PFSK-1 (cell line): ENCODE measurements at regions not wholly inside any gene's neighbourhood (a gene's known extent, or its start where the extent isn't known, plus 50 kb on each side); places are given as distances from the start of the nearest gene placed in this dataset.

Experiments used
- FOXP2 ChIP-seq: optimal IDR thresholded peaks from 2 replicates; pipeline ENCODE3; 2011; ENCODE audit warnings: borderline replicate concordance, control low read depth, inconsistent platforms; ENCODE audit not compliant: insufficient read depth; ENCODE audit errors: extremely low read length, extremely low read depth
- POLR2AphosphoS5 ChIP-seq: IDR thresholded peaks from 2 replicates; pipeline ENCODE4 v1.6.1; 2012; ENCODE audit warnings: low read depth, mild to moderate bottlenecking, control low read depth, low read length, moderate library complexity
- SIN3A ChIP-seq: IDR thresholded peaks from 2 replicates; pipeline ENCODE4 v1.6.1; 2012; ENCODE audit warnings: mild to moderate bottlenecking, low read length, moderate library complexity, borderline replicate concordance; ENCODE audit not compliant: insufficient read depth
- TAF1 ChIP-seq: IDR thresholded peaks from 2 replicates; pipeline ENCODE4 v1.6.1; 2012; ENCODE audit warnings: low read length, control low read depth, borderline replicate concordance; ENCODE audit not compliant: insufficient read depth
- TF ChIP-seq, protein P1 (sequence below), 2 experiments: IDR thresholded peaks; 2 replicates each; pipeline versions ENCODE4 v1.6.1 to v1.8.0; 2011 to 2012; ENCODE audit warnings: low read depth in 2 of 2, low read length in 2 of 2, control low read depth in 1 of 2, inconsistent platforms in 1 of 2, mild to moderate bottlenecking in 1 of 2, moderate library complexity in 1 of 2; ENCODE audit not compliant: insufficient read depth in 1 of 2

DNA sequence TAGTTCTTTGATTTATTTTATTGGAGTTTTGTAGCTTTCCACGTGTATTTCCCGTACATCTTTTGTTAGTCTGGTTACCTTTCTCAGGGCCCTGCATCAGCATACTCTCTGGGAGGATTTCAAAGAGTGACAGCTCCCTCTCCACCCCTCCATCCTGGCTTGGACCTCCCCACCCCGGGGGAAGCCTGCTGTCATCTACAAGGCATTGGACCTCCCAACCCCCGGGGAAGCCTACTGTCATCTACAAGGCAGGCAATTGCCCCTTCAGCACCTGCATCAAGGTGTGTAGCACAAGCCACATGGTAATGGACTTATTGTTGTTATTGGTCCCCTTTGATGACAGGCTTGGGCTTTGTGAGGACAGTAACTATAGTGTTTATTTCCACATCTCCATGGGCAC is 390.1 kb downstream of the TCERG1L start:
- TF ChIP-seq TAF1 (no peak), SIN3A (no peak), FOXP2 (no peak), POLR2AphosphoS5 (no peak)
- TF ChIP-seq, protein P1, sequence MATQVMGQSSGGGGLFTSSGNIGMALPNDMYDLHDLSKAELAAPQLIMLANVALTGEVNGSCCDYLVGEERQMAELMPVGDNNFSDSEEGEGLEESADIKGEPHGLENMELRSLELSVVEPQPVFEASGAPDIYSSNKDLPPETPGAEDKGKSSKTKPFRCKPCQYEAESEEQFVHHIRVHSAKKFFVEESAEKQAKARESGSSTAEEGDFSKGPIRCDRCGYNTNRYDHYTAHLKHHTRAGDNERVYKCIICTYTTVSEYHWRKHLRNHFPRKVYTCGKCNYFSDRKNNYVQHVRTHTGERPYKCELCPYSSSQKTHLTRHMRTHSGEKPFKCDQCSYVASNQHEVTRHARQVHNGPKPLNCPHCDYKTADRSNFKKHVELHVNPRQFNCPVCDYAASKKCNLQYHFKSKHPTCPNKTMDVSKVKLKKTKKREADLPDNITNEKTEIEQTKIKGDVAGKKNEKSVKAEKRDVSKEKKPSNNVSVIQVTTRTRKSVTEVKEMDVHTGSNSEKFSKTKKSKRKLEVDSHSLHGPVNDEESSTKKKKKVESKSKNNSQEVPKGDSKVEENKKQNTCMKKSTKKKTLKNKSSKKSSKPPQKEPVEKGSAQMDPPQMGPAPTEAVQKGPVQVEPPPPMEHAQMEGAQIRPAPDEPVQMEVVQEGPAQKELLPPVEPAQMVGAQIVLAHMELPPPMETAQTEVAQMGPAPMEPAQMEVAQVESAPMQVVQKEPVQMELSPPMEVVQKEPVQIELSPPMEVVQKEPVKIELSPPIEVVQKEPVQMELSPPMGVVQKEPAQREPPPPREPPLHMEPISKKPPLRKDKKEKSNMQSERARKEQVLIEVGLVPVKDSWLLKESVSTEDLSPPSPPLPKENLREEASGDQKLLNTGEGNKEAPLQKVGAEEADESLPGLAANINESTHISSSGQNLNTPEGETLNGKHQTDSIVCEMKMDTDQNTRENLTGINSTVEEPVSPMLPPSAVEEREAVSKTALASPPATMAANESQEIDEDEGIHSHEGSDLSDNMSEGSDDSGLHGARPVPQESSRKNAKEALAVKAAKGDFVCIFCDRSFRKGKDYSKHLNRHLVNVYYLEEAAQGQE (IDR thresholded peaks at IDR 0.05; ENCODE audit: insufficient read depth in 1 of 2, low read depth in 2 of 2, low read length in 2 of 2): no peak

DNA sequence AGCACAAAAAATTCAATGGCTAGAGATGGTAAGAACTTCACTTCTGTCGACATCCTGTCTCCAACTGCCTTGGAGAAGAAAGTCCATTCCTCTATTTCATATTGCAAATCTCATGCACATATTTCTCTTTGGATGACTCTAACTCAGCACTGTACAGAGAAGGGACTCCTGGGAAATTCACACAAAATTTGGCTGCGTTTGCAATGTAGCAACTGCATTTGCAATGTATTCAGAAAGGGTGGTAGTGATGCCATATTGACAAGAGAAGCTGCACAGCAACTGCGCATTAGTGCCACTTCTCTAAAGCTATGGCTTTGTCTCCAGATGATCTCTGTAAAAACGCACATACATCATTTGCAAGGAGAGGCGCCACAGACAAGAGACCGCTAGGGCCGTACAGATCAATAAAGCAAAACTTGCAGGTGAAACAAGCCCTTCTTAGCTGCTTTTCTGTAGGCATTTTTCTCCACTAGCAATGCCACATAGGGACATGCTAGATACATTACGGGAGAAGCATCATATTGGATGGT is 389.5 kb downstream of the TCERG1L start:
- TF ChIP-seq, protein P1 (IDR thresholded peaks at IDR 0.05; ENCODE audit: insufficient read depth in 1 of 2, low read depth in 2 of 2, low read length in 2 of 2): no peak

DNA sequence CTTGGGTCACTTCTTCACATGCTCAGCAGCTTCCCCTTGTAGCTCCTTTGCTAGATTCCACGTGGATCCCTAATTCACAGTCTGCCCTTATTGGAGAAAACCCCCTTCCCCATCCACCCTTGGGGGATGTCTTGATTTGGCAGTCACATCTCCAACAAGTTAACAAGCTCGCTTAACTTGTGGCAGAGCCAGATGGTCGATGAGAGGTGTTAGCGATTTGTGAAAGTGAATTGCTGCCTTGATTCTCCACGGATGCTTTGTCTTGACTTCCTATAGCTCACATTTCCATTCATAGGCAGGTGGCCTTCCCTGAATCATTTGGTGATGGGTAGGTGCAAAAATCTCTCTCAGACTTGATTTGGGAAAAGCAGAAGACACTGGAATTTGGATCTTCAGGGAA is 387.9 kb downstream of the TCERG1L start:
- TF ChIP-seq, protein P1 (IDR thresholded peaks at IDR 0.05; ENCODE audit: insufficient read depth in 1 of 2, low read depth in 2 of 2, low read length in 2 of 2): no peak
- TF ChIP-seq POLR2AphosphoS5 (no peak), SIN3A (no peak), FOXP2 (no peak), TAF1 (no peak)

DNA sequence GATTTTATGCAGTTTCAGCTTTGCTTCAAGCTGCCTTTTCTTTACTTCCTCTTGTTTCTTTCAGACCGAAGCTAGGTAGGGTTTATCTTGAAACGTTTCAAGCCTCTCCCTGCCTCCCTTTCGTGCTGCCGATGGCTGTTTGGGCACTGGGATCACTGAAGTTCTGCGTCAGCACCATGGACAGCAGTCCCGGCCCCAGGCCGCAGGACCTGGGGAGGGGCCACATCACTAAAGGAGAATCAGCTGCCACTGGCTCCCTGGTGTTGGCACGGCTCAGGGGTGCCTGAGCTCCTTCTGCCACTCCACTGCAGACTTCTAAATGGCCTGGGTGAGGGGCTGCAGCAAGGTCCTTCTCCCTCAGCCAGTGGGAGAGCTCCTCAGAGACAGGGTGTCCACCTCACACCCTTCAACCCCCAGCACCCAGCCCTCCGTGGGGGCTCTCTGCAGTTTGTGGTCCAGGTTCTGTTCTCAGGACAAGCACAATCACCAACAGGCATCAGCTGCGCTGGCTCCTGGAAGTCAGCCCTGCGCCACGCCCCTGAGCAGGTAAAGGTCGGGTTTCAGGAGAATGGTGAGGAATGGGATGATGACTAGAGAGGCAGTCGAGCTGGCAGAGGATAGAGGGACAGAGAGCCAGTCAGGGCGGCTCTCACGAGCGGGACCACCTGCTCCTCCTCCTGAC is 387.2 kb downstream of the TCERG1L start:
- TF ChIP-seq POLR2AphosphoS5: no peak
- TF ChIP-seq, protein P1 (IDR thresholded peaks at IDR 0.05; ENCODE audit: insufficient read depth in 1 of 2, low read depth in 2 of 2, low read length in 2 of 2): peak; percentile 89 to 91

DNA sequence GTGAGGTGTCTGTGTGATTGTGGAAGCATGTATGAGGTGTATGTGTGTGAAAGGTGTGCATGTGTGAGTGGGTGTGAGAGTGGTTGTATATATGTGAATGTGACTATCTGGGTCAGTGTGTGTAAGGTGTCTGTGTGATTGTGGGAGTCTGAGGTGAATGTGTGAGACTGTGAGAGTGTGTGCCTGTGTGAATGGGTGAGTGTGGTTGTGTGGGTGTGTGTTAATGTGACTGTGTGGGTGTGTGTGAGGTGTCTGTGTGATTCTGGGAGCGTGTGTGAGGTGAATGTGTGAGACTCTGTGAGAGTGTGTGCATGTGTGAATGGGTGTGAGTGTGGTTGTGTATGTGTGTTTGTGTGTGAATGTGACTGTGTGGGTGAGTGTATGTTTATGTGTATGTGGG is 385.1 kb downstream of the TCERG1L start:
- TF ChIP-seq TAF1 (no peak), POLR2AphosphoS5 (no peak), SIN3A (no peak), FOXP2 (no peak)
- TF ChIP-seq, protein P1 (IDR thresholded peaks at IDR 0.05; ENCODE audit: insufficient read depth in 1 of 2, low read depth in 2 of 2, low read length in 2 of 2): no peak
